ENCODE measurements at regions not wholly inside any gene's neighbourhood (a gene's known extent, or its start where the extent isn't known, plus 50 kb on each side); places are given as distances from the start of the nearest gene placed in this dataset.
"Not testable (repeated sequence)": the region's sequence is repeated elsewhere in the genome, so short reads cannot be mapped to it uniquely, and the experiment has no call there.

DNA sequence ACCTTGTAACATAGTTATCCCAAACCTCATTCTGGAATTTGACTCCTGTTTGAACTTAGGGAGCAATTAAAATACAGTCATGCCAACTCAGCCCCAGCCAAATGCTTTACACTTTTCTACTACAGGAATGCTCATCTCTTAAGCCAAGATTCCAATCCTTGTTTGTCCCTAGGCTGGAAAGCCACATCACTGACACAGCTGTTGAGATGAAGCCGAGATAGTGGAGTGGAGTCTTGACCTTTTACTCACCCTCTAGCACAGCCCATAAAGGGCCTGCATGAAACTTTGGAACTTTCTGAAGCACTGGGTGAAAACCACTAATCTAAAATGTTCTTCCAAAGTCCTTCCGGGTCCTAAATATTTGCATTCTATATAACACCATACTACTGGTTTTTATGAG is 247.3 kb downstream of the ETV1 start:
- DNase-seq (ENCODE audit: low spot score), result no peak
- intact Hi-C loops (cut with DNase I), result no loop called here

DNA sequence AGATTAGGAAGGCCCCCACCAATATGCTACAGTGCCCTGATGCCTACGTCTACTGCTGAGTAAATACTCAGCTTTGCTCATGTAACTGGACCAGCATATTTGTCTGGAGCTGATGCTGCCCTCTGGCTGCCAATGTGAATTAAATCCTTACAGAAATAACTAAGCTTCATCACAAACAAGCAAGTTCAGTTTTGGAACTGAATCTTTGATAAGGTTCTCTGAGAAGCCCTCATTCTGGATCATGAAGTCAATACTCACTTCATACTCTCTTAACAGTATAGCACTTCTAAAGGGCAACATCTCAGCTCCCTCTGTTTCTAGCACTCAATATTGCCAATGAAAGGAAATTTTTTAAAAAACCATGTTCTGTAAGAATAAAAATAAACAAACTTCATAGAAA is 246.7 kb downstream of the ETV1 start:
- intact Hi-C loops (cut with DNase I), result no loop called here
- no peak for DNase-seq (ENCODE audit: low spot score)

DNA sequence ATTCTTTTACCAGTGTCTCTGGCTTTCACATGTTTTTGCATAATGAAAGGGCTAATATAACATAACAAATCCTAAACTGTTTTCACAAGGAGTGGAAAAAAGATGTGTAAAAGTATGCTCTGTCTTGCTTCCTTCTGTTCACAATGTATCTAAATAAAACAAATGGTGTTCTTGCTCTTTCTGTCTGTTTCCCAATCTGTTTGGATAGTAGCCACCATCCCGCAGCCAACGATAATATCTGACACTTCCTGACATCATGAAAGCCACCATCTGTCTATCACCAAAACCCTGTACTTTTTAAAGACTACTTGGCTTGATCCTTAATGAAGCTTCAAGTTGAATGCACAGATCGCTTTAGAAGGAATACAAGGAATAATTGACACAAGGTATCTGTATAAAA is 246.2 kb downstream of the ETV1 start:
- intact Hi-C loops (cut with DNase I), result no loop called here
- DNase-seq (ENCODE audit: low spot score), result no peak

DNA sequence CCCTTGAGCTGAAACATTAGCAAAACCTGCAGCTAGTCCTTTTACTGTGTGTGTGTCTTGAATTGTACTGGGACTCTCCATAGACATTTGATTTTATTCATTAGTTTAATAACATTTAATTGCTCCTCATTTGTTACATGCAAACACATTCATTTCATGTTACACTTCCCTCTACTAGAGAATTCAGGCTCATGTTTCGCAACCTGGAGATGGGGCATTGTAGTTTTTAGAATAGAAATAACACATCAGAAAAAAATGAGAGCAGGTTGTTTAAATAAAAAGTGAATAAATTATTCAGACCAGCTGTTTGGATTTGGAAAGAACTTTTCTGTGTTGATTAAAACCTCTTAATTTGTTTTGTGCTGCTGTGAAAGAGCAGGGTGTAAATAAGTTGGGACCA is 243.9 kb downstream of the ETV1 start:
- intact Hi-C loops (cut with DNase I), result no loop called here
- DNase-seq (ENCODE audit: low spot score), result no peak

DNA sequence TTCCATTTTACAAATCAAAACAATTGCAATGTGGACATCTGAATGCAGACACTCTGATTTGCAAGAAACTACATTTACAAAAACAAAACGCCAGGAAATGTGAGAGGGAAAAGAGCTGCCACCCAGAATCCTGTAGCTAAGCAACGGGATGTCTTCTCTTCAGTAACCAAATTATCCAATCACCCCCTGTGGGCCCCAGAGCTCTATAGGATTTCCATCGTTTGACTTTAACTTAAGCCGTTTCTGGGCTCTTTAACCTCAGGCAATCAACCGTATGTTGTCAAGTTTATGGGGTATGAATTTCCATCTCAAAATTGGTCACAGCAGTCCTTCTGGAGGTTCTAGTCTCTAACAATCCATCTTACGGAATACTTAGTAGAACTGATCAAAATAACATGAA is 240.5 kb downstream of the ETV1 start:
- intact Hi-C loops (cut with DNase I), result no loop called here
- no peak for DNase-seq (ENCODE audit: low spot score)

DNA sequence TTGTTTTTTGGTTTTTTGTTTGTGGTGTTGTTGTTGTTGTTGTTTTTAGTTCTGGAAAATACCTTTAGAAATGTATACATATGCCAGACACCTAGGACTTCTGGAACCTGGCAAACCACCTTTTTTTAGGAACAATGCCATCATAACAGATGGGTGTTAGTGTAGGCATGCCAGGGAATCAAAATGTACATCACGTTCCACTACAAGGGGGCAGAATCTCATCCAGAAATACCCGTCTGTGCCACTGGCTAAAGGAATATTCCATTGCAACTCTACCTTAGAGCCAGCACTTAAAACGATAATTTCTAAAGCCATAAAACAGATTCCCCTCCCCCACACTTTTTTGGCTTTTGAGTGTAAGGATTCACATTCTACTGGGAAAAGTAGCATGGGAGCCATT is 239.8 kb downstream of the ETV1 start:
- intact Hi-C loops (cut with DNase I), result no loop called here

DNA sequence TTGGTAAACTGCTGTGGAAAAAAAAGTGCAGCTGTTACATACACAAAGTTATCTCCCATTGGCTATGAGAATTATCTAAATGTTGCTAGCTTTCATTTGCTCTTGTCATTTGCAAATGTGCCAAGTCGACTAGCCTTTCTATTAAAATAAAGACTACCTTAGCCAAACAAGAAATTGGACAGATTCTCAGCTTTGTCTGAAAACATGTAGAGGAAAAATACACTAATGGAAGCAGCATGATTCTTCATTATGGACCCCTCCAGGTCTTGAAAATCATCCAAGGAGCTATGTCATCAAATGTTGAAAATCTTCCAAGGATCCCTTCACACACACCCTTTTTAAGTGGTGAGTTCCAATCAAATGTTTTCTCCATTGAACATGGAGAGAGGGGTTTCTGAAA is 237.7 kb downstream of the ETV1 start:
- intact Hi-C loops (cut with DNase I), result no loop called here

More for the DNA sequence above, 239.8 kb downstream of the ETV1 start:
- no peak for DNase-seq (ENCODE audit: low spot score)

DNA sequence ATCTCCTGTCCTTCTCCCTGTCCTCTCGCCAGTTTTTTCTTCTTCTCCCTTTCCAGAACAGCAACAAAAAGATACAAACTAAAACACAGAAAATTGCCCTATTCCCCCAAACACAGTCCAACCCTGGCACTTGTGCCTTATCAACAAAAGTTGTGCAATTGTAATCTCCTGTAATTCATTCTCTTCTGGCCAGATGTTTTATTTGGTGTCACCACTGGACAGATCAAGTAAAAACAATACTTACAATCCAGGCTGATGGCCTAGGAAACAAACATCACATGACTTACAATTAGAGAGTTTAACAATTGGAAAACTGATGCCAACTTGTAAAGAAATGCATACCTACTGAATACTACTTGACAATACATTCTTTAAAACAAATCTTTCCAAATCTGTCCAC is 231.6 kb downstream of the ETV1 start:
- intact Hi-C loops (cut with DNase I), result no loop called here
- DNase-seq (ENCODE audit: low spot score), result no peak

More for the DNA sequence above, 237.7 kb downstream of the ETV1 start:
- DNase-seq (ENCODE audit: low spot score), result no peak

DNA sequence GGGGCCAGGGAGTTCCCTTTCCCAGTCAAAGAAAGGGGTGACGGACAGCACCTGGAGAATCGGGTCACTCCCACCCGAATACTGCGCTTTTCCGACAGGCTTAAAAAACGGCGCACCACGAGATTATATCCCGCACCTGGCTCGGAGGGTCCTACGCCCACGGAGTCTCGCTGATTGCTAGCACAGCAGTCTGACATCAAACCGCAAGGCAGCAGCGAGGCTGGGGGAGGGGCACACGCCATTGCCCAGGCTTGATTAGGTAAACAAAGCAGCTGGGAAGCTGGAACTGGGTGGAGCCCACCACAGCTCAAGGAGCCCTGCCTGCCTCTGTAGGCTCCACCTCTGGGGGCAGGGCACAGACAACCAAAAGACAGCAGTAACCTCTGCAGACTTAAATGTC is 223.6 kb downstream of the ETV1 start:
- intact Hi-C loops (cut with DNase I); DNase-seq (ENCODE audit: low spot score): not testable (repeated sequence)

DNA sequence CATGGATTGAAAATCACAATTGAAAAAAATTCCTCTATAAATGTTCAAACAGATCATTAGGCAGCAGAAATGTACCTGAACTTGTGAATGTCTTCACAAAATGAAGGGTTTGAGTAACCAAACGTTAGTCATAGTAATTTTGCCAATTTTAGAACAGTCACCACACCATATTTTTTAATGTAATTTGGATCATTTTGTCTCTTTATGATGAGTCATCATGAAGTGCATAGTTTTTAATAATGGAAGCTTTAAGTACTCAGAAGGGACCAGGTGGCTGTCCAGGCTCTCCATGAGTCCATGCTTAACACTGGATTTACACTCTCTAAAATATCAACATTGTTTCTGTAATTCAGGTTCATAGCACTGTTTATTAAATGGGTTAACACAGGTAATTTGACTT is 219.2 kb downstream of the ETV1 start:
- intact Hi-C loops (cut with DNase I), result no loop called here

DNA sequence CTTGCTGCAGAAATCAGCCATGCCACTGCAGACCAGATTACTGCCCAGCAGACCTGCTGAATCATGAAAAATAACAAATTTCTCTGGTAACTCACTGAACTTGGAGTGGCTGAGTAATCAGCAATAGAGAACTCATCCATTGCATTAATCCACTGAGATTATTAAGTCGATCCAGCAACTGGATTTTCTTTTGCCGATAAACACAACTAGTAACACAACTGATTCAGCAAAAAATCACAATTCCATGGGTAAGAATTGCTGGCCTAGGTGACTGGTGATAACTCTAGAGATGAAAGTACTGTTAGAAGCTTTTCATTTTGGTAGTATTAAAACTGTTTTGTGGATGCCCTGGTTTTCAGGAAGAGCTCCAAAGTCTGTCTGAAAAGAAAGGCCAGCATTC is 214.5 kb downstream of the ETV1 start:
- intact Hi-C loops (cut with DNase I), result no loop called here

More for the DNA sequence above, 219.2 kb downstream of the ETV1 start:
- DNase-seq (ENCODE audit: low spot score), result no peak

DNA sequence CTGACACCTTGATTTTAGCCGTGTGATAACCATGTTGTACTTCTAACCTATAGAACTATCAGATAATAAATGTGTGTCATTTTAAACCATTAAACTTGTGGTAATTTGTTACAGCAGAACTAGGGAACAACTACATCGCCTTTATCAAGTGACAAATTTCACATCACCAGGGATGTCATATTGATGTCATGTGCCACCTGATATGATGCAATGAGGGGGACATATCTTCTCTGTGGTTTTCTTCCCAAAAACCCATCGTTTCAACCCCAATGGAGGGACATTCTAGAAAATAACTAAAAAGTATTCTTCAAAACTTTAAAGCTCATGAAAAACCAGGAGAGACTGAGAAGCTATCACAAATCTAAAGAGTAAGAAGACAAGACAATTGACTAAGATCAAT is 212.2 kb downstream of the ETV1 start:
- DNase-seq (ENCODE audit: low spot score), result no peak
- intact Hi-C loops (cut with DNase I), result no loop called here

More for the DNA sequence above, 214.5 kb downstream of the ETV1 start:
- no peak for DNase-seq (ENCODE audit: low spot score)

DNA sequence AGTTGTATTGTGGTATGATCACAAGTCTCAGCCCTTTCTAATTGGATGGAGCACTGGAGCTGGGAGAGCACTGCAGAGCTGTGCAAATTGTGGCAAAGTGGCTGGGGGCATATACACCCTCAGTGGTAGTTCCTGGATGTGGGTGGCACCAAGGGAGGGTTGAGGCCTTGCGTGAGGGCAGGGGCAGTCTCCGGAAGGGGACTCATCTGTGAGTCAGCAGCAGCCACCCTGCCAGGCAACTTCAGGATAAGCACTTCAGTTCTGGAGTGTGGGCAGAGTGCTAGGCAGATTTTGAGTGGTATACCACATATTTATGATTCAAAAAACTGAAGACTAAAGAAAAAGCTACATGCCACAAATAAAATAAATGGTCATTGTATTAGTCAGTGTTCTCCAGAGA is 210.5 kb downstream of the ETV1 start:
- intact Hi-C loops (cut with DNase I), result no loop called here
- no peak for DNase-seq (ENCODE audit: low spot score)

DNA sequence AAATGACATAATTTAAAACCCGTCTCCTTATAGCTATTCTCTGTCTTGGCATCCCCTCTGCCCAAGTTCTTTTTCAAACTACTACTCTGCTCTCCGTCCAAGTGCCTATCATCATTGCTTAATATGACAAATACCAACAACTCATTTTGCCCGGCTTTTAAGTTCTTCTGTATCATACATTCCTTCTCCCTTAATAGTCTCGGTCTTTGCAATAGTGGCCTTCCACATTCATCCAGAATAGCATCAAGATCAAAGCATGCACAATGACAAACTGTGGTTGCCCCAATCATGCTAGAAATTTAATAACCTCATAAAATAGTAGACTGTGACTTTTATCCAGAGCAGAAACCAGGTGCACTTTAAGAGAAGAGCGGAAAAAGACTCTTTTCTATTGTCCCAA is 198.9 kb downstream of the ETV1 start:
- intact Hi-C loops (cut with DNase I), result no loop called here
- no peak for DNase-seq (ENCODE audit: low spot score)

DNA sequence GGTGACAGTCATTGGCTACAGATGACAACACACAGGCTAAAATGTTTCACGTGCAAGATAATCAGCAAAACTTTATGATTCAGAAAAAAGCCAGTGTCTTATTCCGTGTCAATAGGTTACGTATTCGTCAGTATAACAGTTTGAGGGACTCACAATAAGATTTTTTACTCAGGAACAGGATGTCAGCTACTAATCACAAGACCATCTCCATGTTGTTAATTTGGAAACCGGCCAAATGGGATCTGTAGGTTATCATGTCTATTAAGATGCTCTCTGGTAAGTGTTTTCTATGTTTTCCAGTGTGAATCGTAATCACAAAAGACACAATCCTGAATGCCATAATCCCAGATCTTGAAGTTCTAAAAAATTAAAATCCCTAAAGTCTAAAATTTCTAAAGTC is 197.3 kb downstream of the ETV1 start:
- no peak for DNase-seq (ENCODE audit: low spot score)
- intact Hi-C loops (cut with DNase I), result no loop called here

DNA sequence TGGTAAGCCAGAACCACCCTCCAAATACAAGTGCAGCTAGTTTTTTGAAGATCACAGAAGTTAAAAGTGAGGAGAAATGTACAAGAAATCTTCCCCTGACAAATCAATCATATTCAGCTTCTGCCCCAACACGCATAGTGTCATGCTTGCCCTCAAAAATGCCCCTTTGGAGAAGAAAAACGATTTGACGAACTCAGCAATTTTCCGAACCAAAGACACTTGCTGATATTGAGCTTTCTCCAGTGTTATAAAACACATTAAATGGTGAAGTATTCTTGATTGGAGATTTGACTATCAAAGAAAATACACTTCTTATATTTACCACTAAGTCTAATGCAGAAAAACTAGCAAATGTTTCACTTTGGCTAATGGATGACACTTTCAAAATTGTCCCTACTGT is 195.5 kb downstream of the ETV1 start:
- intact Hi-C loops (cut with DNase I), result no loop called here
- no peak for DNase-seq (ENCODE audit: low spot score)

DNA sequence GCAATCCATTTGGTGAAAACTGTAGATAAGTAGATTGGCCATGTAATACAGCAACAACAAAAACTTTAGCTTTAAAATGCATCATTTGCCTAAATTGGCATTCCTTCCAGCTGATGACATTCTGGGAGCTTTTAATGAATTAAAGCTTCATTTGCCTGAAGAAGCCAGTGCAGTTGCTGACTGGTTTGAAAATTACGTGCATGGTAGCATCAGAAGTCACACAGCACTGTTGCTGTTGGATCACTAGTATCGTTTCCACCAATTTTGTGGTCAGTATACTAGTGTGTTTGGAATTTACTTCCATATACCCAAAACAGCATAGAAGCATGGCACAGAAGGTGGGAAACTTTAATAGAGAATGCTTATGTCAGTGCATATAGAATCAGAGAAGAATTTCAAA is 194.9 kb downstream of the ETV1 start:
- no peak for DNase-seq (ENCODE audit: low spot score)
- intact Hi-C loops (cut with DNase I), result no loop called here

DNA sequence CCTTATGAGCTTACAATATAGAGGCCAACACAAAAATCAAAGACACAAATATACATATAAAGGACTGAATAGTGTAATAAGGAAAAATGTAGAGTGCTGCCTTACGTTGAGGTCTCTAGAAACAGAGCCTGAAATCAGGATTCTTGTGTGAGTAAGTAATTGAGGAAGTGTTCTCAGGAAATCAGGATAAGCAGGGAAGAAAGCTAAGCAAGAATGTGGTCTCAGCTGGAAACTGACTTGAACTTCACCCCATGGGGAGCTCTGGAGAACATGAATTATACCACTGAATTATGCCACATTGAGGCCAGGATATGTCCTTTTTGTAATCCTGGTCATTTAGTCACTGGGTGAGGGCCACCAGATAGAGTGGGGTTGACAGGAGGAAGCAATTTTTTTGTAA is 191.9 kb downstream of the ETV1 start:
- intact Hi-C loops (cut with DNase I), result no loop called here
- no peak for DNase-seq (ENCODE audit: low spot score)

DNA sequence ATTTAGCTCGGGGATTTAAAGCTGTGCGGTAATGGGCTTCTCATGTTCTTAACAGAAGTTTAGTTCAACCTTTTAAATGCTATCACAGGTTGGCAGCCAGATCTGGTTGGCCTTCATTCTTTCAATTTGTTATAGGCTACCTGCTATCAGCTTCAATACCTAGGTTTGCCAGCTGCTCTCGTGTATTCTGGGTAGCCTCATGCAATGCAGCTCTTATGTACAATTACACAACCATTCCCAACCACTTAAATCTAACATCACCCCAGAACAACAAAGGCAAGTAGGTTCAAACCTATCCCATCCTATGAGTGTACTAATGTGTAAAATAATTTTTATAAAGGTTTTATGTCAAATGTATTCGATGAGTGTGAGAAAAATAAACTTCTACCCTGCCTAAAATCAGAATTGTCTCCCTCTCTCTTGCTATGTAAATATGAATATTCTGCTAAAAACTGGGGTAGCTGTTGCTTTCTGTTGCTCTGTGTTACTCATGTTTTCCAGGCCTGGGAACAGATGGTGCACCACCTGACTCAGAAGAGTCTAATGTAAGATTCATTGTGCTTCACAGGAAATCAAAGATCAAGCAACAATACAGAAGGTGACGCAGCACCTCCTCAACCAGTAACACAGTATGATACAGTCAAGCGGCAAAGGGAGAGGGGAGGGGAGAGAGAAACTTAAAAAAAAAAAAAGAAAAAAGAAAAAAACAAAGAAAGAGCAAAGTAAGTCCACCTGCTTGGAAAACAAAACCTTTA is 188.6 kb downstream of the ETV1 start:
- no peak for DNase-seq (ENCODE audit: low spot score)
- intact Hi-C loops (cut with DNase I), result no loop called here

DNA sequence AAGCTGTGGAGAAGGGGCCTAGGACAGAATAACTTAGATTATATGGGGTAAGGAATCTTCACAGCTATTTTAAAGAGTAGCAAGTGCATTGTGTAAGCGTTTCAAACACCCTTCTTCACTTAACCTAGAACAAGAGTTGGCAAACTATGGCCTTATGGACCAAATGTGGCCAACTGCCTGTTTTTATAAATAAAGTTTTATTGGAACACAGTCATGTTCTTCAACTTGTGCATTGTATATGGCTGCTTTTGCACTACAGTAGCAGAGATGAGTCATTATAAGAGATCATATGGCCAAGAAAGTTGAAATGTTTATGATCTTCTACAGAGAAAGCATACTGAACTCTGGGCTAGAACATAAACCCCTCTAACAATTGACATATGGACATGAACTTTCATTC is 187.8 kb downstream of the ETV1 start:
- no peak for DNase-seq (ENCODE audit: low spot score)
- intact Hi-C loops (cut with DNase I), result no loop called here

DNA sequence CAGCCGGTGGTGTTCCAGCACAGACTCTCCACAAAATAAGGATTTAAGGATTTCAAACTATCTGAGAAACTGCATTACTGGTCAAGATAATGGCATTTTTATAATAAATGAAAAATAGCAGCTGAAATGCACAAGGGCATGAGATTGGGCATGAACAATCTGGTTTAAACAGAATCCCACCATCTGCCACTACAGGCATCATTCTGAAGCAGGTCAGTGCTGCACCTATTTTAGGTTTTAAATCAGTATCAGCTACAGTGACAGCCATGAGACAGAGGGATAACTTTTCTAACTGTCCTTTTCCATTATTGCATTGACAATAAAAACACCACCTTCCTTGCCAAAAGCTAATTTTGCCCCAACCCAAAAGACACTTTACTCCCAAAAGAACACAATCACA is 186.8 kb downstream of the ETV1 start:
- no peak for DNase-seq (ENCODE audit: low spot score)
- intact Hi-C loops (cut with DNase I), result no loop called here

DNA sequence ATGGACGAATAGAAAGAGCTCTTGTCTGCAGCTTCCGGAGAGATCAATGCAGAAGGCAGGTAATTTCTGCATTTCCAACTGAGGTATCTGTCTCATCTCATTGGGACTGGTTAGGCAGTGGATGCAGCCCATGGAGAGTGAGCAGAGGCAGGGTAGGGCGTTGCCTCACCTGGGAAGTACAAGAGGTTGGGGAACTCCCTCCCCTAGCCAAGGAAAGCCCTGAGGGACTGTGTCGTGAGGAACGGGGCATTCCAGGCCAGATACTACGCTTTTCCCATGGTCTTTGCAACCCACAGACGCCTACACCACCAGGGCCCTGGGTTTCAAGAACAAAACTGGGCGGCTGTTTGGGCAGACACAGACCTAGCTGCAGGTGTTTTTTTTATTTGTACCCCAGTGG is 186.3 kb downstream of the ETV1 start:
- no peak for DNase-seq (ENCODE audit: low spot score)
- intact Hi-C loops (cut with DNase I), result no loop called here

Measured in cardiac septum (tissue), 1 donor.